H9 (cell line): ENCODE measurements at regions not wholly inside any gene's neighbourhood (a gene's known extent, or its start where the extent isn't known, plus 50 kb on each side); places are given as distances from the start of the nearest gene placed in this dataset.

Source experiments
- DNase-seq: peaks from one replicate; pipeline ENCODE4 v3.0.0-alpha.2; 2017
- H2AFZ ChIP-seq: one replicate; pipeline ENCODE4 v1.6.1; 2013; ENCODE audit warnings: mild to moderate bottlenecking, low read length, control low read depth, moderate library complexity
- H2AK5ac ChIP-seq: 2 replicates; pipeline ENCODE4 v1.6.1; 2013; ENCODE audit warnings: low read length, control low read depth, mixed read lengths; ENCODE audit not compliant: insufficient read length
- H2BK120ac ChIP-seq: one replicate; pipeline ENCODE4 v1.6.1; 2013; ENCODE audit warnings: low read depth, mild to moderate bottlenecking, low read length, control low read depth, inconsistent platforms; ENCODE audit not compliant: poor library complexity, severe bottlenecking
- H2BK12ac ChIP-seq: 2 replicates; pipeline ENCODE4 v1.6.1; 2013; ENCODE audit warnings: low read length, control low read depth, mixed read lengths, low read depth; ENCODE audit not compliant: insufficient read length
- H2BK15ac ChIP-seq: 2 replicates; pipeline ENCODE4 v1.6.1; 2013; ENCODE audit warnings: low read depth, low read length, control low read depth
- H2BK20ac ChIP-seq: one replicate; pipeline ENCODE4 v1.6.1; 2013; ENCODE audit warnings: low read depth, mild to moderate bottlenecking, low read length, control low read depth, inconsistent platforms; ENCODE audit not compliant: poor library complexity, severe bottlenecking
- H2BK5ac ChIP-seq: 2 replicates; pipeline ENCODE4 v1.6.1; 2013; ENCODE audit warnings: low read length, control low read depth, mixed read lengths; ENCODE audit not compliant: insufficient read length
- H3K14ac ChIP-seq: 2 replicates; pipeline ENCODE4 v1.6.1; 2013; ENCODE audit warnings: low read length, control low read depth; ENCODE audit not compliant: insufficient read depth
- H3K18ac ChIP-seq: 2 replicates; pipeline ENCODE4 v1.6.1; 2013; ENCODE audit warnings: low read depth, mild to moderate bottlenecking, mixed read lengths, low read length, control low read depth; ENCODE audit not compliant: insufficient read length
- H3K23ac ChIP-seq: 2 replicates; pipeline ENCODE4 v1.6.1; 2013; ENCODE audit warnings: low read length, control low read depth, mixed read lengths, low read depth; ENCODE audit not compliant: insufficient read length
- H3K23me2 ChIP-seq: 2 replicates; pipeline ENCODE4 v1.6.1; 2013; ENCODE audit warnings: low read depth, mild to moderate bottlenecking, mixed read lengths, low read length, control low read depth; ENCODE audit not compliant: insufficient read length, poor library complexity, severe bottlenecking
- H3K27ac ChIP-seq: 2 replicates; pipeline ENCODE4 v1.5.1; 2013; ENCODE audit warnings: low read length, control low read depth, mixed read lengths, low read depth; ENCODE audit not compliant: insufficient read length
- H3K27me3 ChIP-seq: 2 replicates; pipeline ENCODE4 v1.6.1; 2013; ENCODE audit warnings: low read length, control low read depth, inconsistent platforms; ENCODE audit not compliant: insufficient read depth
- H3K4ac ChIP-seq: 2 replicates; pipeline ENCODE4 v1.6.1; 2013; ENCODE audit warnings: low read depth, mild to moderate bottlenecking, control low read depth, inconsistent platforms, low read length, moderate library complexity
- H3K4me1 ChIP-seq: 2 replicates; pipeline ENCODE4 v1.6.1; 2013; ENCODE audit warnings: low read length, control low read depth, inconsistent platforms; ENCODE audit not compliant: insufficient read depth
- H3K4me2 ChIP-seq: 2 replicates; pipeline ENCODE4 v1.6.1; 2013; ENCODE audit warnings: low read length, control low read depth, mixed read lengths; ENCODE audit not compliant: insufficient read length, insufficient read depth
- H3K56ac ChIP-seq: 2 replicates; pipeline ENCODE4 v1.6.1; 2013; ENCODE audit warnings: low read depth, mild to moderate bottlenecking, mixed read lengths, low read length, control low read depth; ENCODE audit not compliant: insufficient read length
- H3K79me1 ChIP-seq: 2 replicates; pipeline ENCODE4 v1.6.1; 2013; ENCODE audit warnings: low read depth, mild to moderate bottlenecking, moderate library complexity, low read length, control low read depth, inconsistent platforms; ENCODE audit not compliant: insufficient read depth, poor library complexity, severe bottlenecking
- H3K79me2 ChIP-seq: 2 replicates; pipeline ENCODE4 v1.6.1; 2013; ENCODE audit warnings: low read length, control low read depth, inconsistent platforms; ENCODE audit not compliant: insufficient read depth
- H3K9ac ChIP-seq: 2 replicates; pipeline ENCODE4 v1.6.1; 2013; ENCODE audit warnings: low read length, control low read depth, mixed read lengths; ENCODE audit not compliant: insufficient read length; ENCODE audit errors: extremely low read depth
- H3K9me3 ChIP-seq: one replicate; pipeline ENCODE4 v1.6.1; 2013; ENCODE audit warnings: low read depth, low read length, inconsistent platforms; ENCODE audit not compliant: control insufficient read depth
- H3T11ph ChIP-seq: one replicate; pipeline ENCODE4 v1.6.1; 2013; ENCODE audit warnings: mild to moderate bottlenecking, low read length, control low read depth, inconsistent platforms
- H4K20me1 ChIP-seq: one replicate; pipeline ENCODE4 v1.6.1; 2013; ENCODE audit not compliant: control insufficient read depth, insufficient read length, insufficient read depth
- H4K5ac ChIP-seq: 2 replicates; pipeline ENCODE4 v1.6.1; 2013; ENCODE audit warnings: low read depth, mild to moderate bottlenecking, mixed read lengths, low read length, control low read depth; ENCODE audit not compliant: insufficient read length
- H4K8ac ChIP-seq: replicated peaks from 2 replicates; pipeline ENCODE4 v1.6.1; 2013; ENCODE audit warnings: low read length, control low read depth, mixed read lengths, low read depth; ENCODE audit not compliant: insufficient read length
- H4K91ac ChIP-seq: 2 replicates; pipeline ENCODE4 v1.6.1; 2013; ENCODE audit warnings: low read depth, mild to moderate bottlenecking, moderate library complexity, mixed read lengths, low read length, control low read depth; ENCODE audit not compliant: insufficient read length
- H3K27ac Mint-ChIP-seq, 3 experiments: 2 replicates in 2 of 3; 3 replicates in 1 of 3; pipeline ENCODE4 v1.8.0; 2020 to 2021; ENCODE audit warnings: mixed read lengths in 3 of 3, mild to moderate bottlenecking in 1 of 3, moderate library complexity in 1 of 3
- H3K27me3 Mint-ChIP-seq: 2 replicates; pipeline ENCODE4 v1.8.0; 2021; ENCODE audit warnings: low read depth, mild to moderate bottlenecking, moderate library complexity, mixed read lengths
- H3K36me3 Mint-ChIP-seq, 3 experiments: 2 replicates in 2 of 3; 3 replicates in 1 of 3; pipeline ENCODE4 v1.8.0; 2020 to 2021; ENCODE audit warnings: low read depth in 3 of 3, mixed read lengths in 3 of 3; ENCODE audit not compliant: insufficient read depth in 1 of 3
- H3K4me1 Mint-ChIP-seq, 2 experiments: 2 replicates each; pipeline ENCODE4 v1.8.0; 2020; ENCODE audit warnings: mixed read lengths in 2 of 2
- H3K4me3 Mint-ChIP-seq, 2 experiments: 2 replicates in 1 of 2; 3 replicates in 1 of 2; pipeline ENCODE4 v1.8.0; 2020 to 2021; ENCODE audit warnings: mild to moderate bottlenecking in 2 of 2, mixed read lengths in 2 of 2, moderate library complexity in 1 of 2
- H3K9me3 Mint-ChIP-seq, 2 experiments: 2 replicates in 1 of 2; 3 replicates in 1 of 2; pipeline ENCODE4 v1.8.0; 2020; ENCODE audit warnings: mild to moderate bottlenecking in 2 of 2, mixed read lengths in 2 of 2, moderate library complexity in 1 of 2
- CTCF ChIP-seq: fragments of 200-600 bp; sonication (generic); conservative IDR thresholded peaks from 3 replicates; pipeline ENCODE4 v1.8.0; 2021; ENCODE audit warnings: antibody characterized with exemption, mild to moderate bottlenecking
- WGBS: extraction: QIAGEN DNeasy Blood & Tissue Kit; methylation state at CpG from one replicate; pipeline ENCODE4 v1.1.7; 2013; ENCODE audit warnings: missing lambda C conversion rate, low lambda C conversion rate, mixed read lengths; ENCODE audit not compliant: insufficient read length; ENCODE audit errors: extremely low coverage; 5-methylcytosine and 5-hydroxymethylcytosine counted together

- no peak overlapping the region for H3K23ac ChIP-seq
- no peak overlapping the region for H4K5ac ChIP-seq
- H4K20me1 ChIP-seq: no peaks in the 10 kb centered on the region
- H3K79me1 ChIP-seq: no peaks in the 10 kb centered on the region
- H3K4me1 ChIP-seq: no peaks in the 10 kb centered on the region
- H3K14ac ChIP-seq: no peak overlapping the region
- no peak overlapping the region for H2BK5ac ChIP-seq
- Mint-ChIP-seq H3K27ac (no peak overlapping the region; a peak in 1 of 7 replicates), H3K27me3 (no peaks in the 10 kb centered on the region), H3K4me3 (no peak overlapping the region), H3K36me3 (no peaks in the 10 kb centered on the region), H3K9me3 (no peaks in the 10 kb centered on the region), H3K4me1 (no peaks in the 10 kb centered on the region)
- no peaks in the 10 kb centered on the region for H3K9me3 ChIP-seq
- no peak overlapping the region for H2BK15ac ChIP-seq
- TF ChIP-seq CTCF: no peak
- H3T11ph ChIP-seq: no peak overlapping the region
- H3K4me2 ChIP-seq: no peak overlapping the region
- no peaks in the 10 kb centered on the region for H3K23me2 ChIP-seq
- no peak overlapping the region for H3K9ac ChIP-seq
- no peak overlapping the region for H3K56ac ChIP-seq
- peak; percentile 38 for DNase-seq
- no peak overlapping the region for H4K8ac ChIP-seq
- no peak overlapping the region for H2BK12ac ChIP-seq
- no peak overlapping the region for H2AFZ ChIP-seq
- H3K27ac ChIP-seq: no peak overlapping the region
- H3K4ac ChIP-seq: no peak overlapping the region
- H2BK20ac ChIP-seq: no peak overlapping the region
- H3K27me3 ChIP-seq: no peaks in the 10 kb centered on the region
- H3K79me2 ChIP-seq: no peaks in the 10 kb centered on the region
- H2BK120ac ChIP-seq: no peak overlapping the region
- WGBS: no CpG with 5 or more reads among the region's 15 CpGs
- H4K91ac ChIP-seq: no peak overlapping the region
- H3K18ac ChIP-seq: no peak overlapping the region
- H2AK5ac ChIP-seq: no peak overlapping the region
Observed at GRCh38 chr13:78816592-78816991, 157.6 kb upstream of the OBI1 start.
